ENCODE measurements at regions not wholly inside any gene's neighbourhood (a gene's known extent, or its start where the extent isn't known, plus 50 kb on each side); places are given as distances from the start of the nearest gene placed in this dataset.

GRCh38 chr2:142750858-142751257, 126.6 kb upstream of the KYNU start:
- no peaks in the 10 kb centered on the region for H3K36me3 ChIP-seq (replicated peaks in 1 of 2; ENCODE audit: control insufficient read depth in 1 of 2, insufficient read depth in 2 of 2, low read length in 1 of 2)
- H2AFZ ChIP-seq (ENCODE audit: low read depth), result no peak overlapping the region
- no peaks in the 10 kb centered on the region for H3K79me2 ChIP-seq (ENCODE audit: insufficient read depth)
- H3K4me3 ChIP-seq (ENCODE audit: low read depth in 2 of 2, low read length in 1 of 2), result no peak overlapping the region
- no peaks in the 10 kb centered on the region for H3K27me3 ChIP-seq (ENCODE audit: insufficient read depth)
- ChIA-PET POLR2A (no interaction called here), CTCF (interaction anchor here (0.9 kb wide), 1 partner anchor 45 kb away, joined by 3 read pairs; no protein-coding TSS in a partner anchor)
- no peaks in the 10 kb centered on the region for H3K9me2 ChIP-seq
- H3K9me3 ChIP-seq, result no peaks in the 10 kb centered on the region
- H3F3A ChIP-seq (replicated peaks; ENCODE audit: insufficient read depth), result no peaks in the 10 kb centered on the region
- no peak overlapping the region for H3K27ac ChIP-seq (ENCODE audit: low read depth in 2 of 2, low read length in 1 of 2)
- no peaks in the 10 kb centered on the region for H3K4me1 ChIP-seq (ENCODE audit: control insufficient read depth in 1 of 2, insufficient read depth in 2 of 2, low read depth in 1 of 2, low read length in 1 of 2)
- WGBS (ENCODE audit: low lambda C conversion rate), result 57% methylated on average over 2 of the region's 2 CpGs
- H3K9ac ChIP-seq, result no peak overlapping the region
- TF ChIP-seq USF1 (IDR thresholded peaks at IDR 0.05; ENCODE audit: borderline replicate concordance, low read depth) (no peak), TAF1 (IDR thresholded peaks at IDR 0.05; ENCODE audit: borderline replicate concordance, low read depth, low read length) (no peak), EZH2phosphoT487 (IDR thresholded peaks at IDR 0.05; ENCODE audit: borderline replicate concordance, low read depth) (no peak), USF2 (IDR thresholded peaks at IDR 0.05; ENCODE audit: borderline replicate concordance, low read depth, low read length) (no peak), REST (IDR thresholded peaks at IDR 0.05; ENCODE audit: low read depth, low read length) (no peak), CTCF (IDR thresholded peaks at IDR 0.05) (no peak), TCF12 (IDR thresholded peaks at IDR 0.05) (no peak), SMC3 (IDR thresholded peaks at IDR 0.05; ENCODE audit: low read depth, low read length) (no peak), MXI1 (IDR thresholded peaks at IDR 0.05; ENCODE audit: low read depth, low read length) (no peak), GATA2 (CRISPR knock-in tag; IDR thresholded peaks at IDR 0.05) (no peak), ELF1 (IDR thresholded peaks at IDR 0.05) (no peak)
- no peaks in the 10 kb centered on the region for H4K20me1 ChIP-seq (ENCODE audit: insufficient read depth)
- no peak overlapping the region for H3K4me2 ChIP-seq
- no peak for DNase-seq
